Thoracic aorta (tissue), 2 donors: ENCODE measurements at regions not wholly inside any gene's neighbourhood (a gene's known extent, or its start where the extent isn't known, plus 50 kb on each side); places are given as distances from the start of the nearest gene placed in this dataset.

Experiments
- ATAC-seq: fragments of 150-250 bp; one replicate; pipeline ENCODE4 v1.8.0; 2017; ENCODE audit warnings: low read depth; ENCODE audit not compliant: insufficient number of reproducible peaks, low FRiP score
- DNase-seq: peaks from one replicate; pipeline ENCODE4 v3.0.0-alpha.2; 2020; ENCODE audit warnings: low spot score
- H3K27ac ChIP-seq, 2 donors: fragments of 200-600 bp; sonication (generic); 1 replicate in 1 of 2; 2 replicates in 1 of 2; pipeline ENCODE4 v1.5.1; 2016; ENCODE audit warnings: mild to moderate bottlenecking in 2 of 2, moderate library complexity in 2 of 2
- H3K27me3 ChIP-seq: fragments of 200-600 bp; sonication (generic); replicated peaks from 2 replicates; pipeline ENCODE4 v1.6.0; 2016; ENCODE audit warnings: mild to moderate bottlenecking; ENCODE audit not compliant: insufficient read depth
- H3K36me3 ChIP-seq: fragments of 200-600 bp; sonication (generic); one replicate; pipeline ENCODE4 v1.5.1; 2016
- H3K4me1 ChIP-seq, 2 donors: fragments of 200-600 bp; sonication (generic); 1 replicate in 1 of 2; 2 replicates in 1 of 2; pipeline versions ENCODE4 v1.5.1 to v1.6.0; 2016; ENCODE audit warnings: low read depth in 2 of 2, mild to moderate bottlenecking in 1 of 2; ENCODE audit not compliant: control insufficient read depth in 1 of 2
- H3K4me3 ChIP-seq: fragments of 200-600 bp; sonication (generic); 2 replicates; pipeline ENCODE4 v1.5.1; 2016; ENCODE audit warnings: mild to moderate bottlenecking
- H3K9me3 ChIP-seq: fragments of 200-600 bp; sonication (generic); 2 replicates; pipeline ENCODE4 v1.5.1; 2016
- TF ChIP-seq, protein P1 (sequence below): fragments of 200-600 bp; sonication (generic); IDR thresholded peaks from one replicate; pipeline ENCODE4 v1.5.1; 2019; ENCODE audit warnings: antibody characterized with exemption

DNA sequence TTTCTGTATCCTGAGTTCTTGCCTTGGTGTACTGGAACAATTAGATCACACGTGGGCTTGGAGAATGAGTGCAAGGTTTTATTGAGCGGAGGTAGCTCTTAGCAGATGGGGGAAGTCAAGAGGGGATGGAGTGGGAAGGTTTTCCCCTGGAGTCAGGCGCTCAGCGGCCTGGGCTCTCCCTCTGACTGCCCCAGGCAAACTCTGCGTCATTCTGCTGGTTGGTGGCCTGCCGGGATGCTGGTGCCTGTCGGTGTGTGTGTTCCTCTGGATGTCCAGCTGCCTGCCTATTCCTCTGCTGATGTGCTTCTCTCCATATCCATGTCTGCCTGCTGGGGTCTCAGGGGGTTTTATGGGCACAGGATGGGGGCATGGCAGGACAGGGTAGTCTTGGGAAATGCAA lies 111.0 kb downstream of the TRIB2 start:
- ATAC-seq (no peak), DNase-seq (no peak)
- Histone ChIP-seq H3K9me3 (no peaks in the 10 kb centered on the region), H3K4me3 (no peak overlapping the region), H3K27me3 (no peaks in the 10 kb centered on the region), H3K27ac (no peak overlapping the region), H3K36me3 (no peaks in the 10 kb centered on the region), H3K4me1 (peaks cover 2 to 13% of the 10 kb centered on the region in 2 donors)
- TF ChIP-seq, protein P1, sequence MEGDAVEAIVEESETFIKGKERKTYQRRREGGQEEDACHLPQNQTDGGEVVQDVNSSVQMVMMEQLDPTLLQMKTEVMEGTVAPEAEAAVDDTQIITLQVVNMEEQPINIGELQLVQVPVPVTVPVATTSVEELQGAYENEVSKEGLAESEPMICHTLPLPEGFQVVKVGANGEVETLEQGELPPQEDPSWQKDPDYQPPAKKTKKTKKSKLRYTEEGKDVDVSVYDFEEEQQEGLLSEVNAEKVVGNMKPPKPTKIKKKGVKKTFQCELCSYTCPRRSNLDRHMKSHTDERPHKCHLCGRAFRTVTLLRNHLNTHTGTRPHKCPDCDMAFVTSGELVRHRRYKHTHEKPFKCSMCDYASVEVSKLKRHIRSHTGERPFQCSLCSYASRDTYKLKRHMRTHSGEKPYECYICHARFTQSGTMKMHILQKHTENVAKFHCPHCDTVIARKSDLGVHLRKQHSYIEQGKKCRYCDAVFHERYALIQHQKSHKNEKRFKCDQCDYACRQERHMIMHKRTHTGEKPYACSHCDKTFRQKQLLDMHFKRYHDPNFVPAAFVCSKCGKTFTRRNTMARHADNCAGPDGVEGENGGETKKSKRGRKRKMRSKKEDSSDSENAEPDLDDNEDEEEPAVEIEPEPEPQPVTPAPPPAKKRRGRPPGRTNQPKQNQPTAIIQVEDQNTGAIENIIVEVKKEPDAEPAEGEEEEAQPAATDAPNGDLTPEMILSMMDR: no peak

DNA sequence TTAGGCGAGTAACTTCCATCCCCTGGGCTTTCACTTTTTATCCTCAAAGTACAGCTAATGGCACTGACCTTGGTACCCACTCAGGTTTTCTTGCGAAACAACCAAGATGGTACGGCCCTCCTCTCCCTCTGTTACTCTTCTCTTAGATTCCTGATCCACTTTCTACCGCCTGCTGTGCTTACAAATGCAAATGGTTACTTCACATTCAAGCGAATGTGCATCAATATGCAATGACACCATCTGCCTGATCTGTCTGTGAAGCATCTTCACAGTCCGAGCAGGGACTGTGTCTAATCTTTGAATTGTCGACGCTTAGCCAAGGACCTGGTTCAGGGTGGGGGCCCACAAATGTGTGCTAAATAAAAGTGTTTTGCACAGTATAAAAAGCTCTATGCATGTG lies 112.2 kb downstream of the TRIB2 start:
- peaks cover 2 to 9% of the 10 kb centered on the region in 2 donors for H3K4me1 ChIP-seq
- no peak for DNase-seq
- no peaks in the 10 kb centered on the region for H3K27me3 ChIP-seq
- ATAC-seq: no peak
- TF ChIP-seq, protein P1: no peak
- H3K4me3 ChIP-seq: no peak overlapping the region
- H3K36me3 ChIP-seq: no peaks in the 10 kb centered on the region
- H3K9me3 ChIP-seq: no peaks in the 10 kb centered on the region
- H3K27ac ChIP-seq: no peak overlapping the region

DNA sequence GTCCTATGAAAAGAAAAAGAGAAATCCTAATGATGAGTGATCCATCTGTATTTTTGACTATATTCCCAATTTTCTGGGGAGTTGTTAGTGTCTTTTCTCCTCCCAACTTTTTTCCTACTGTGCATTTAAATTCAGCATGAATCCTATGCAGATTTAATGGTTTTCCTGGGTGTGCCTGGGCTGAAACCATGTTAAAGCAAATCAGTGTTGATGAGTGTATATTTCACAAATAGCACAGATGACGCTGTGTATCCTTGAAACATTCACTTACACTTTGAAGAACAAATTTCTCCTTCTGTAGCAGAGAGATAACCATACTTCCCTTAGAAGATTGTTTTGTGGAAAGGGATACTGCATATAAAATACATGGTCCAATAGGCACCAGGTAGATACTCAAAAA lies 114.3 kb downstream of the TRIB2 start:
- TF ChIP-seq, protein P1: no peak
- no peaks in the 10 kb centered on the region for H3K4me1 ChIP-seq
- no peak for DNase-seq

DNA sequence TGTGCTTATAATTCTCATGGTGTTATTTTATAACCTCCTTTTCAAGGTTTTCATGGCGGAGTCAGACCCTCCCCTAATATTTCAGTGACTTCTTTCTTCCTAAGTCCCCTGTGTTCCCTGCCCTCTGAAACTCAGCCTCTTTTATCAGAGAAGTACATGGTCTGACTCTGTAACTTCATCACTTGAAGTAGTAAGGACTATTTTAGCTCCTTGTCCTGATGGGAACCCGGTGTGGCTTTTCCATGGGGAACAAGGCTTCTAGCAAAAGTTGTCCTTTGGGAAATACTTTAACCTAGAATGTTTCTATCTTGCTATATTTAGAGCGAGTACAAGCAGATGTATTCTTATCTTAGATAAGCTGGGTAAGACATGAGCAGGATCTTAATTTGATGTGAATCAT lies 117.5 kb downstream of the TRIB2 start:
- H3K36me3 ChIP-seq: no peaks in the 10 kb centered on the region
- H3K4me3 ChIP-seq: no peak overlapping the region
- TF ChIP-seq, protein P1: no peak
- DNase-seq (no peak), ATAC-seq (no peak)
- H3K27me3 ChIP-seq: no peaks in the 10 kb centered on the region
- H3K27ac ChIP-seq: no peak overlapping the region
- H3K4me1 ChIP-seq: no peaks in the 10 kb centered on the region
- H3K9me3 ChIP-seq: no peaks in the 10 kb centered on the region

More for the DNA sequence above, 114.3 kb downstream of the TRIB2 start:
- no peaks in the 10 kb centered on the region for H3K9me3 ChIP-seq
- H3K4me3 ChIP-seq: no peak overlapping the region
- H3K27ac ChIP-seq: no peak overlapping the region
- ATAC-seq: no peak
- H3K27me3 ChIP-seq: no peaks in the 10 kb centered on the region
- H3K36me3 ChIP-seq: no peaks in the 10 kb centered on the region

DNA sequence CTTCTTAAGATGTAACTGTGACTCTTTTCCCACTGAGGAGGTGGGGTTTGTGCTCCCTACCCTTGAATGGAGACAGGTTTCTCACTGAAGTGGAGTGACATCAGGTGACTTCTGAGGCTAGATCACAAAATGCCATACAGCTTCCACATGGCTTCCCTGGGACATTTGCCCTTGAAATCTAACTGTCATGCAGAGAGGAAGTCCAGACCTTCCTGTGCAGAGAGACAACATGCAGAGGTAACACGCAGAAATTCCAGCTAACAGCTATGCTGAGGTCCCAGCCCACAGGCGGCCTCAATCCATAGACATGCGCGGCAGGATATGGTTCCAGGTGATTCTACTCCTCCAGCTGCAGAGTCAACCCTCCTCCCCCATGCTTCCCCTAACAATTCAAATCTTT lies 119.0 kb downstream of the TRIB2 start:
- no peaks in the 10 kb centered on the region for H3K36me3 ChIP-seq
- H3K4me1 ChIP-seq: no peaks in the 10 kb centered on the region
- H3K9me3 ChIP-seq: no peaks in the 10 kb centered on the region
- no peak overlapping the region for H3K27ac ChIP-seq
- TF ChIP-seq, protein P1: no peak
- ATAC-seq (no peak), DNase-seq (no peak)
- no peaks in the 10 kb centered on the region for H3K27me3 ChIP-seq
- H3K4me3 ChIP-seq: no peak overlapping the region
